Fibroblast of mammary gland (primary cell): ENCODE measurements at regions not wholly inside any gene's neighbourhood (a gene's known extent, or its start where the extent isn't known, plus 50 kb on each side); places are given as distances from the start of the nearest gene placed in this dataset.

Source experiments
- DNase-seq: peaks from one replicate; pipeline ENCODE4 v3.0.0-alpha.2; 2010; ENCODE audit warnings: low read depth
- H3K4me3 ChIP-seq: 2 replicates; pipeline ENCODE4 v1.5.1; 2011; ENCODE audit warnings: low read depth, mild to moderate bottlenecking, low read length, moderate library complexity; ENCODE audit not compliant: control insufficient read depth
- TF ChIP-seq, protein P1 (sequence below): conservative IDR thresholded peaks from 2 replicates; pipeline ENCODE4 v1.5.1; 2011; ENCODE audit warnings: low read depth, low read length, inconsistent platforms; ENCODE audit not compliant: control insufficient read depth, insufficient read depth

DNA sequence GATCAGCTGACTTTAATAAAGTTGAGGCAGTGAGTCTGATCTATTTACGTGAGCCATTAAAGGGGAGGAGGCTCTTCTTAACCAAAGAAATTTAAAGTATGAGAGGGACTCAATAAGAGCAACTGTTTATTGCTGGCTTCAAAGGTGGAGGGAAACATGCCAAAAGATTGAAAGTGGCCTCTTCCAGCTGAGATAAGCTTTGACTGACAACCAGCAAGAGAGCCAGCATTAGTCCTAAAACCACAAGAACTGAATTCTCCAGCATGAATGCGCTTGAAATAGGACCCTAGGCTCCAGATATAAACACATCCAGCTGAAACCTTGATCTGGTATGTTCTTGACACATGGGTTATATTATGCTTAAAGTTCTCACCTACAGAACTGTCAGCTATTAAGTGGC lies 123.1 kb upstream of the GJE1 start:
- DNase-seq = no peak
- no peak overlapping the region for H3K4me3 ChIP-seq
- TF ChIP-seq, protein P1, sequence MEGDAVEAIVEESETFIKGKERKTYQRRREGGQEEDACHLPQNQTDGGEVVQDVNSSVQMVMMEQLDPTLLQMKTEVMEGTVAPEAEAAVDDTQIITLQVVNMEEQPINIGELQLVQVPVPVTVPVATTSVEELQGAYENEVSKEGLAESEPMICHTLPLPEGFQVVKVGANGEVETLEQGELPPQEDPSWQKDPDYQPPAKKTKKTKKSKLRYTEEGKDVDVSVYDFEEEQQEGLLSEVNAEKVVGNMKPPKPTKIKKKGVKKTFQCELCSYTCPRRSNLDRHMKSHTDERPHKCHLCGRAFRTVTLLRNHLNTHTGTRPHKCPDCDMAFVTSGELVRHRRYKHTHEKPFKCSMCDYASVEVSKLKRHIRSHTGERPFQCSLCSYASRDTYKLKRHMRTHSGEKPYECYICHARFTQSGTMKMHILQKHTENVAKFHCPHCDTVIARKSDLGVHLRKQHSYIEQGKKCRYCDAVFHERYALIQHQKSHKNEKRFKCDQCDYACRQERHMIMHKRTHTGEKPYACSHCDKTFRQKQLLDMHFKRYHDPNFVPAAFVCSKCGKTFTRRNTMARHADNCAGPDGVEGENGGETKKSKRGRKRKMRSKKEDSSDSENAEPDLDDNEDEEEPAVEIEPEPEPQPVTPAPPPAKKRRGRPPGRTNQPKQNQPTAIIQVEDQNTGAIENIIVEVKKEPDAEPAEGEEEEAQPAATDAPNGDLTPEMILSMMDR = no peak

DNA sequence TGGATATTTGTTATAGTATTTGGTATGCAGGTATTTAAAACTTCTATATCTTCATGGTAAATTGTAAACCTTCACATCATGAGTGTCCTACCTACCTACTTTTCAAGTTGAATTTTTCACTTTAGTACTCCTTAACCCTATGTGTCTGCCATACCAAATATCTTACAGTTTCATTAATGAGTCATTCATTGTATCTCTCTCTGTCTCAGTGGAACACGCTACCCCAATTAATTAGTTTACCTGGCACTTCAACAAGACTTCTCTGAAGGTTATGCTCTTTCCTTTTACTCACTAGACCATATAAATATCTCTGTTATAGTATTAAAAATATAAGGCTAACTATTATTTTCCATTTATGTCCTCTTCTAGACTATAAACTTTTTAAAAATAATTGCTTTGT lies 123.9 kb upstream of the GJE1 start:
- DNase-seq = no peak
- no peak overlapping the region for H3K4me3 ChIP-seq
- TF ChIP-seq, protein P1 = no peak

DNA sequence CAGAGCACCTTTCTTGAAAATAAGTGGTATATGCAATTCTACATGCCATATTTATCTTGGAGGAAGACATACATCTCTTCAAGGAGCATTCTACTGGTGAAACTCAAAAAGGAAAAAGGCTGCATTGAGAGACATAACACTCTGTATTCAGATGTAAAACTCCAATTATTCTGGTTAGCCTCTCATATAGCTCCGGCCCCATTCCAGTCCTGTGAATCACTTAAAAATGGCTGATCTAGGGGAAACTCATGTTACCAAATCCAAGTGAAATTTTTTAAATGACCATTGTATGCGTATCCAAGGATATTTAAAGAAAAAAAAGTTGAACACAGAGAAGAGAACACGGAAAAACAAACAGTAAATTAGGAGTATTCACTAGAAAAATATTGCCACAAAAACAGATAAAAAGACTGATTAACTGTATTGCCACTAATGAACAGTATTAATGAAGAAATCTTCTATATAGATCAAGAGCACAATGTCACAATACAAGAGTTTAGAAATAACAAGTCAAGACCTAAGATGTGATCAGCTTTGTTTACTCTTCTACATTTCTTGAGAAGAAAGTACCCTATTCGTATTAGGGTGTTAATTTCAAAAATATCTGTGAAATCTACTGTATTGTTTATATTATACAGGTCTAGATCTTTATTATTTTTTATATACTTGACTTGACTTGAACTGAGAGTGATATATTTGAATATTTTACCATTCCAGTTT lies 124.5 kb upstream of the GJE1 start:
- DNase-seq = no peak

GRCh38 chr6:142005021-142005420 lies 127.7 kb upstream of the GJE1 start:
- TF ChIP-seq, protein P1 = no peak
- no peak for DNase-seq
- no peak overlapping the region for H3K4me3 ChIP-seq

More for the DNA sequence above, 124.5 kb upstream of the GJE1 start:
- no peak overlapping the region for H3K4me3 ChIP-seq
- TF ChIP-seq, protein P1 = no peak

DNA sequence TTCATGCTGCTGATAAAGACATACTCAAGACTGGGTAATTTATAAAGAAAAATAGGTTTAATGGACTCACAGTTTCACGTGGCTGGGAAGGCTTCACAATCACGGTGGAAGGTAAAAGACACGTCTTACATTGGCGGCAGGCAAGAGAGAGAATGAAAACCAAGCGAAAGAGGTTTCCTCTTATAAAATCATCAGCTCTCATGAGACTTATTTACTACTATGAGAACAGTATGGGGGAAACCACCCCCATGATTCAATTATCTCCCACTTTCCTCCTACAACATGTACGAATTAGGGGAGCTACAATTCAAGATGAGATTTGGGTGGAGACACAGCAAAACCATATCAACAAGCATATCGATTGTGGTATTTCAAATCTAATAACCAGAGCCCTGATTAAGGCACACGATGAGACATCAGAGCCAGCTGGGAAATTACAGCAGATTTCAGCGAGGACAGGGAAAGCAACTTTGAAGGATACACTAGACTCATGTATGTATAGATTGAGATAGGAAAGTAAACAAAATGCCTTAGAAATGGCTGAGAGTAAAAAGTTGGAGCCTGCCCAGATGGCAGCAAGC lies 129.8 kb upstream of the GJE1 start:
- TF ChIP-seq, protein P1 = no peak
- H3K4me3 ChIP-seq = no peak overlapping the region
- DNase-seq = no peak

DNA sequence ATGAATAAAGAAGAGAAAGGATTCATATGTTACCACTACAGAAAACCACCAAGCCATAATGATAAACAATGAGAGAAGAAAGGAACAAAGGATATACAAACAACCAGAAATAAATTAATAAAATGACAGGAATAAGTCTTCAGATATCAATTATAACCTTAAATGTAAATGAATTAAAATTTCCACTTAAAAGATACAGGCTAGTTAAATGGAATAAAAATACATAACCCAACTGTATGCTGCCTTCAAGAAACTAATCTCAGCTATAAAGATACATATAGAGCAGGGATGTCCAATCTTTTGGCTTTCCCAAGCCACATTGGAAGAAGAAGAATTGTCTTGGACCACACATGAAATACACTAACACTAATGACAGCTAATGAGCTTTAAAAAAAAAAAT lies 135.9 kb upstream of the GJE1 start:
- H3K4me3 ChIP-seq = no peak overlapping the region
- TF ChIP-seq, protein P1 = no peak
- no peak for DNase-seq
